Stomach (tissue), 4 donors: ENCODE measurements at regions not wholly inside any gene's neighbourhood (a gene's known extent, or its start where the extent isn't known, plus 50 kb on each side); places are given as distances from the start of the nearest gene placed in this dataset.

Source experiments
- CTCF ChIP-seq, 7 experiments: fragments of 450-650 bp in 4 of 7; fragments of 200-600 bp in 3 of 7; sonication (generic) in 3 of 7; IDR thresholded peaks; one replicate each; pipeline ENCODE4 v1.5.1; 2016 to 2019; ENCODE audit warnings: antibody characterized with exemption in 7 of 7, control low read depth in 2 of 7, mild to moderate bottlenecking in 1 of 7
- POLR2A ChIP-seq, 4 donors: fragments of 450-650 bp; IDR thresholded peaks; one replicate each; pipeline ENCODE4 v1.6.1; 2016; ENCODE audit warnings: antibody characterized with exemption in 4 of 4, control low read depth in 2 of 4, mild to moderate bottlenecking in 1 of 4, moderate library complexity in 1 of 4
- POLR2AphosphoS5 ChIP-seq, 3 donors: sonication (generic); formaldehyde crosslinking; IDR thresholded peaks; one replicate each; pipeline ENCODE4 v1.6.1; 2016; ENCODE audit warnings: antibody characterized with exemption in 3 of 3

GRCh38 chr2:155844461-155844860 lies 488.1 kb downstream of the NR4A2 start:
- no peak for TF ChIP-seq CTCF (IDR thresholded peaks at IDR 0.05)
- no peak for TF ChIP-seq POLR2A (IDR thresholded peaks at IDR 0.05)
- no peak for TF ChIP-seq POLR2AphosphoS5 (IDR thresholded peaks at IDR 0.05)
